ENCODE measurements at regions not wholly inside any gene's neighbourhood (a gene's known extent, or its start where the extent isn't known, plus 50 kb on each side); places are given as distances from the start of the nearest gene placed in this dataset.
"Not testable (repeated sequence)": the region's sequence is repeated elsewhere in the genome, so short reads cannot be mapped to it uniquely, and the experiment has no call there.

GRCh38 chr1:29417971-29418370 is 181.6 kb downstream of the PTPRU start:
- no peak for DNase-seq

DNA sequence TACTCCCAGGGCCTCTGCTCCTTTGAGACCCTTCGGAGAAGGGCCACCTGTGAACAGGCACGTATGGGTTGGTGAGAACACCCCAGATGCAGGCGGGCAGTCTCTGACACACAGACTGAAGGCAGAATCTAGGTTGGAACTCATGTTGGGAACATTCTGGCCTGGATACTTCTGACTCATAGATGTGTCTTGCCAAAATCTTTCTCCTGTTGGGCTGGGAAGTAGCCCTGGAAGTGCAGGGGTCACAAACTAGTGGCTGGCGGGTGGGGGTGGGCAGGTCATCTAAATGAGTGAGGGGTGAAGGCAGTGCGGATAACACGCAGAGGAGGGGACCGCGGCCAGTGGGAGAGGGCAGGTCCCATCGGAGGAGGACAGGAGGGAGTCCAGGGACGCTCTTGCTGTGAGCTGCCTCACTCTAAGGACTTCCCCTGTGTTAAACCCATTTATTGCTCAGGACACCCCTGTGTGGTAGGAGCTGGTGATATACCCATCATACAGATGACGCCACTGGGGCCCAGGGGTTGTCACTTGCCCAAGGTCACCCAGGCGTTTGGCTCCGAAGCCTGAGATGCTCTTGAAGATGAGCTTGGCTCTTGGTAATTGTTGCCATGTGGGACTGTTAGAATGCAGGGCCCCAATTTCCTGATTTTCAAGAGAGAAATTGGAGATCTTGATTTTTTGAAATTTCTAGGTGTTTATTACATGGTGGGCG is 181.0 kb downstream of the PTPRU start:
- DNase-seq, result no peak

DNA sequence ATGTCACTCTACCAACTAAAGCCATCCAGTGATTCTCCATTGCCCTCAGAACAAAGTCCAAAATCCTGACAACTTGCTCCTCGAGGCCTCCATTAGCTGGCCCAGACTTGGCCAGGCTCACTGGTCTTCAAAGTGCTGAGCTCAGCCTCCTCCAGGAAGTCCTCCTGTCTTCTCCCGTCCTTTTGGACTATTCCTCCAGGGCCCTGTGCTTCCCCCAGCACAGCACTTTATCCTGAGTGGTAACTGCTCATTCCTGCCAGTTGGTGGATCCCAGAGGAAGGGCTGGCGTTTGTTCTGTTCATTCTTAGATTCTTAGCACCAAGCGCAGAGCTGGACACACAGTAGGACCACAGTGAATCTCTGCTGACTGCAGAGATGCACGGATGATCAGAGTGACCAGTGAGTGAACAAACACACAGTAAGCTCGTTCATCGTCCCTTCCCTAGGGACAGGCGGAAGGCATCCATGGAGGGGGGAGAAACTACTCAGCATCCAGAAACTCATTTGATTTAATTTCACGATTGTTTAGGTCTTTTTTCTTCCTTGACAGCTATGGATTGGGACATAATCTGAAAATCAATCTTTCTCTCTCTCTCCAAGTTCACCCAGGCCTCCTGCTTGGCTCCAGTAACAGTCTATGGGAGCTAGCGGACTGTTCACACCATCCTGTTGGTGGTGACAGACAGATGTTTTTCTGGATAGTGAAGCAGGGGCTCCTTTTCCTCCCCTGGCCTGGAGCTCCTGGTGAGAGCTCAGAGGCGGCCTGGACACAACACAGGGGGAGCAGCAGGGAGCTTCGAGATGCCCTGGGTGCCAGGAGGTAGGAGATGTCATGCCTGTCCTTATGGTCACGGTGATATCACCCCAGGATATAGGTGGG is 180.2 kb downstream of the PTPRU start:
- no peak for DNase-seq

GRCh38 chr1:29415861-29416260 is 179.5 kb downstream of the PTPRU start:
- no peak for DNase-seq

- DNase-seq, result peak; percentile 4
Observed at GRCh38 chr1:29415156-29415830, 179.0 kb downstream of the PTPRU start.

GRCh38 chr1:29414086-29414485 is 177.8 kb downstream of the PTPRU start:
- DNase-seq, result no peak

GRCh38 chr1:29413661-29414060 is 177.3 kb downstream of the PTPRU start:
- DNase-seq, result no peak

GRCh38 chr1:29412591-29412990 is 176.3 kb downstream of the PTPRU start:
- no peak for DNase-seq

DNA sequence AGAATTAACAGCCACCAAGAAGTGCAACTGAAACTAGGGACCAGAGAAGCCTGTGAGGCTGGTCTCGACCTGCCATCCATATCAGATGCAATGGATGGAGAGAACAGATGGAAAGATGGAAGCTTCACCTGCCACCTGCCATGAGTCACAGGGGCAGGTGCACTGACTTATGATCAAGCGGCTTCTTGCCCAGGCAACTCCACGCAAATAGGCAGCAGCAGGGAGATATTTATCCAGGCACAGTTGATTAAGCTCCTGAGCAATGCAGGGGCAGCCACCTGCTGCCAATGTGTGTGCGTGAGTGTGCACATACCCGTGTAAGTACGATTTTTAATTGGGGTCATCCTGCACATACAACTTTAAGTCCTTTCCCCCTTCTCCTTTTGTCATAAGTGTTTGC is 174.2 kb downstream of the PTPRU start:
- DNase-seq, result no peak

DNA sequence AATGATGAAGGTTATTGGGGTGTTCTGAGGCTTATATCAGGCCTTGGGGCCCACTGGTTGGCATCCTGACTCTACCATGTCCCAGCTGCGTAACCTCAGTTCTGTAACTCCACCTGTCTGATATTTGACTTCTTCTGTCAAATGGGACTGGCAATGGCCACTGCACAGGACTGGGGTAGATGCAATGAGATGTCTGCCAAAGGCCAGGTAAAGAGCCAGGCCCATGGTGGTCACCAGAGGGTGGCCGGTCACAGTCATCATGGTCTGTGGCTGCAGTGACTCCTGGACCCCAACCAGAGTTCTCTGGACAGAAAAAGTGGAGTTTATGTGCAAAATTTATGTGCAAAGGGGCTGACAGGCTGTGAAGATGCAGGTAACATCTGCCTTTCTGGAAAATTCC is 173.3 kb downstream of the PTPRU start:
- DNase-seq, result no peak

DNA sequence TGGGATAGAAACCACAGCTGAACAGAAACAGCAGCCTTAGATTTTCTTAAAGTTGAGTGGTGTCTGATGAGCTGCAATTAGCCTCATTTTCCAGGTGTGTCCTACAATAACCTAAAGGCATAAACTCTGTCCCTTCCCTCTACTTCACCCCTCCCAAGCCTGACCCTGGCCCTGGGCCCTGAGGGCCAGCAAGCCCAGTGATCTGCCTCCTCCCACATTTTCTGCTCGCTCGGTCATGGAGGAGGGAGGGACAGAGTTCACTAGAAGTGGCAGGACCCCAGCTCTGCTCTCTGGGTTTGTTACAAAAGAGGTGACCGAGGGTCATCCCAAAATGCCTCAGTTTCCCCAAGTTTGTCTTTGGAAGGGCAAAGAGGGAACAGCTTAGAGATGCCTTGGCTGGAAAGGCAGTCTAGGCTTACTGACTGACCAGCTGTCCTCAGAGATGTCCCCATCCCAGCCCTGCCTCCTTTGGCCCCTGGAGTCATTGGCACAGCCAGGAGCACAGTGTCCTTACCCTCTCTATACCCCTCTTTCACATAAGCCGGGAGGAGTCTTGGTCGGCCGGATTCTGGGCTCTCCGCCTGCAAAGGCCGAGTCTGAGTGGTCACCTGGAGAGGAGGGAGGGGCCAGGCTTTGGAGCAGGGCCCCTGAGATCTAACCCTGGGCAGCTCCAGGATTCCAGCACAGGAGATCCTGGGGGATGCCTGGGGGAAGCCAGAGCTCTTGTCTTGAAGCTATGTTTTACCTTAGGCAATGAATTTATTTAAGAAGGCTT is 172.7 kb downstream of the PTPRU start:
- no peak for DNase-seq

DNA sequence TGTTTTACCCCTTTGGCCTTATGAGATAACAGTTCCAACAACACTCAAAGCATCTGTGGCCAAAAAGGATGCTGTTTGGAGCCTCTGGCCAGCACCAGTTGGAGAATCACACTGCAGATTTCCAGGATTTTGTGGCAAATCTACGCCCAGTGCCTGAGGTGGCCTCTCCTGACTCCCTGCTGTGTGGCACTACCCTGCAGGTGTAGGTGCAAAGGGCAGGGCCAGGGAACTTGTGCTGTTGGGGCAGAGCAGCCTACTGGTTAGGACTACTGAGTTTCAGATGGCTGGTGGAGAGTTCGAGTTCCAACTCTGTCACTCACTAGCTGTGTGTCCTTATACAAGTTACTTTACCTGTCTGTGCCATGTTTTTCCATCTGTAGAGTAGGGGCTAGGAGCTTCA is 170.5 kb downstream of the PTPRU start:
- DNase-seq, result no peak

GRCh38 chr1:29400203-29400602 is 163.9 kb downstream of the PTPRU start:
- DNase-seq, result not testable (repeated sequence)

- DNase-seq, result no peak
Observed at GRCh38 chr1:29399465-29399864, 163.1 kb downstream of the PTPRU start.

DNA sequence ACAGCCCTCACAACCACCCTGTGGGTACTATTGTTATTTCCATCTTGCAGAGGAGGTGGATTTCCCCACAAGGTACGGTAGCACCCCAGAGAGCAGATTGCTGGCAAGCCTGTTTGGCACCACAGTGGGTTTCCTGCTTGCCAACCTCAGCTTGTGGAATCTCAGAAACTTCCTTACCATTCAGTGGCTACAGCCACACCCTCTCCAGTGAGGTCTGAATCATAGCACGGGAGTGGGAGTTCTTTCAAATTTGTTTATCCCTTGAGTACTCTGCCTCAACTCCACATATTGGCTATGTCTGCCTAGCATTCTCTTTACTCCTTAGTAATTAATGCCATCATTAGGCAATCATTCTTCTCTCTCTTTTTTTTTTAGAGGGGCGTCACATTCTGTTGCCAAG is 162.1 kb downstream of the PTPRU start:
- no peak for DNase-seq

DNA sequence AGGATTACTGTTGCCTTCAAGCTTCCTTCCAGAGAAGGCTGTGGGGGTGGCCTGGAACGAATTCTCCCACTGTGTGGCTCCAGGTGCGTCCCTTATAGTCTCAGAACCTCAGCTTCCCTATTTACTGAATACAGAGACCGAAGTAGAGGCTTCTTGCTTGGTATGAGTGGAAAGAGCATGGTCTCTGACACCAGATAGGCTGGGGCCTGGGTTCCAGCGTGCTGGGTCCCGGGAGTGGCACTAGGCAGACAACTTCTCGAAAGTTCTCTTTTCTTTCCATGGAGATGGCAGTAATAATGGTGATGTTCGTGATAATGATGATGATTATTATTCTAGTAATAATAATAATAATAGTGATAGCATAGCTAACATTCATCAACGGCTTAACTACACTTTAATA is 161.7 kb downstream of the PTPRU start:
- DNase-seq, result no peak

GRCh38 chr1:29397256-29397590 is 160.9 kb downstream of the PTPRU start:
- no peak for DNase-seq

- no peak for DNase-seq
Observed at GRCh38 chr1:29396438-29397255, 160.3 kb downstream of the PTPRU start.

DNA sequence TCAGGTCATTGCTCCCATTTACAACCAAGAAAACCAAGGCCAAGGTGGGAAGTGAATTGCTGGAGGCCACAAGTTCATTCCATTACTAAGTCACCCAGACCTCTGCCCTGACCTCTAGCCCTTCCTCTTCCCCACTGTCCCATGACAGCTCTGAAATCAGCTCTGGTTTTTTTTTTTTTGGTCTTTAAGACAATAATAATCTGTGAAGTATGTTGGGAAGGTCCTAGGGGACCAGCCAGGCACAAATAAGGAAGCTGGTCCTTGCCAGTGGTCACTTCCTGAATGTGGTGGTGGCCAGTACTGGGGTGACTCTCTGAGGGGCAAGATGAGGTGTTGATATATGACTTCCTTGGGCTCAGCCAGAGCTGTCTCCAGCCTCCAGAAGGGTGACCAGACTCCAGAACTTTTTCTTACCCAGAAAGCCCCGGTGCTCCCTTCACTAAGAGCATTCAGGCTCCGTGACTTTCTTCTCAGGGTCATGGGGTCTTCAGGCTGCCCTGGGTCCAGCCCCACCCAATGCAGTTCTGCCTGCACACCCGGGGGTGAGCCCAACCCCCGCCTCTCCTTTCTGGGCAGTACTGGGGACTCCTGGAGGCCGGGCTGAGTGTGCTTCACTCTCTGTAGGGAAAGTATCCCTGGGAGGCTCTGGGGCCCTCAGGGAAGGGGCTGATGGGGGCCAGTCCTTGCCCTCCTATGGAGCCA is 159.6 kb downstream of the PTPRU start:
- DNase-seq, result no peak

GRCh38 chr1:29394521-29395225 is 158.4 kb downstream of the PTPRU start:
- no peak for DNase-seq

GRCh38 chr1:29393451-29393826 is 157.1 kb downstream of the PTPRU start:
- no peak for DNase-seq
